GM12891 (cell line): ENCODE measurements at regions not wholly inside any gene's neighbourhood (a gene's known extent, or its start where the extent isn't known, plus 50 kb on each side); places are given as distances from the start of the nearest gene placed in this dataset.

ENCODE experiments used
- POLR2AphosphoS5 ChIP-seq: IDR thresholded peaks from 2 replicates; pipeline ENCODE4 v1.6.1; 2011; ENCODE audit warnings: low read depth, low read length, control low read depth
- TAF1 ChIP-seq: IDR thresholded peaks from 2 replicates; pipeline ENCODE4 v1.6.1; 2011; ENCODE audit warnings: low read depth, low read length, control low read depth

- TF ChIP-seq TAF1 (no peak), POLR2AphosphoS5 (no peak)
Measured at GRCh38 chr13:64758521-64759244, 2471.5 kb downstream of the PCDH9 start.
